Natural killer cell (primary cell): ENCODE measurements at regions not wholly inside any gene's neighbourhood (a gene's known extent, or its start where the extent isn't known, plus 50 kb on each side); places are given as distances from the start of the nearest gene placed in this dataset.
A peak's percentile ranks its signal among the peaks of the same experiment; 100 is the strongest.

Source experiments
- ATAC-seq, 3 donors: fragments of 150-1000 bp in 2 of 3; fragments of 200-7000 bp in 1 of 3; cut with Tn5 transposase; 1 replicate in 1 of 3; 2 replicates in 2 of 3; pipeline ENCODE4 v1.10.0; 2021; ENCODE audit warnings: mild to moderate bottlenecking in 2 of 3, moderate library complexity in 2 of 3
- DNase-seq, 2 donors: peaks; one replicate each; pipeline versions ENCODE4 v3.0.0 to v3.0.0-alpha.2; 2013 to 2021; ENCODE audit warnings: mixed read lengths in 1 of 2
- H3K27ac ChIP-seq: one replicate; pipeline ENCODE4 v1.5.1; 2013; ENCODE audit warnings: mild to moderate bottlenecking, low read length
- H3K27me3 ChIP-seq: one replicate; pipeline ENCODE4 v1.6.1; 2013; ENCODE audit warnings: low read length; ENCODE audit not compliant: control insufficient read depth, insufficient read depth
- H3K36me3 ChIP-seq: one replicate; pipeline ENCODE4 v1.6.1; 2013; ENCODE audit warnings: low read length; ENCODE audit not compliant: control insufficient read depth, insufficient read depth
- H3K4me1 ChIP-seq: one replicate; pipeline ENCODE4 v1.6.1; 2013; ENCODE audit warnings: low read length; ENCODE audit not compliant: control insufficient read depth, insufficient read depth
- H3K4me3 ChIP-seq: one replicate; pipeline ENCODE4 v1.5.1; 2013; ENCODE audit warnings: low read length
- H3K9me3 ChIP-seq: one replicate; pipeline ENCODE4 v1.6.1; 2013; ENCODE audit warnings: low read length; ENCODE audit not compliant: control insufficient read depth, insufficient read depth
- H3K27ac Mint-ChIP-seq, 2 donors: one replicate each; pipeline ENCODE4 v1.8.0; 2022; ENCODE audit warnings: mild to moderate bottlenecking in 2 of 2, mixed read lengths in 2 of 2, moderate library complexity in 1 of 2
- H3K27me3 Mint-ChIP-seq, 2 donors: one replicate each; pipeline ENCODE4 v1.8.0; 2022; ENCODE audit warnings: low read depth in 2 of 2, mixed read lengths in 2 of 2
- H3K36me3 Mint-ChIP-seq: one replicate; pipeline ENCODE4 v1.8.0; 2022; ENCODE audit warnings: mixed read lengths
- H3K4me1 Mint-ChIP-seq, 2 donors: one replicate each; pipeline ENCODE4 v1.8.0; 2022; ENCODE audit warnings: mixed read lengths in 2 of 2
- H3K4me3 Mint-ChIP-seq: one replicate; pipeline ENCODE4 v1.8.0; 2022; ENCODE audit warnings: mild to moderate bottlenecking, moderate library complexity, mixed read lengths
- H3K9me3 Mint-ChIP-seq, 2 donors: one replicate each; pipeline ENCODE4 v1.8.0; 2022; ENCODE audit warnings: mixed read lengths in 2 of 2
- WGBS: methylation state at CpG from one replicate; pipeline ENCODE4 v1.1.7; 2013; ENCODE audit warnings: missing lambda C conversion rate; ENCODE audit not compliant: insufficient coverage; 5-methylcytosine and 5-hydroxymethylcytosine counted together
- intact Hi-C: fragments of 100-400 bp; cut with micrococcal nuclease; formaldehyde crosslinking; loops from one replicate; pipeline ENCODE4 v1.14.2; 2022
- TF ChIP-seq, protein P1 (sequence below): fragments of 200-600 bp; IDR thresholded peaks from one replicate; pipeline ENCODE4 v1.8.0; 2022; ENCODE audit warnings: antibody characterized with exemption

GRCh38 chrX:66402165-66402564, 236.7 kb downstream of the EDA2R start:
- H3K27me3 Mint-ChIP-seq: peaks cover 8 to 52% of the 10 kb centered on the region in 2 donors
- no peaks in the 10 kb centered on the region for H3K9me3 Mint-ChIP-seq
- no peaks in the 10 kb centered on the region for H3K4me1 ChIP-seq
- H3K27ac Mint-ChIP-seq: no peak overlapping the region
- no peaks in the 10 kb centered on the region for H3K9me3 ChIP-seq
- TF ChIP-seq, protein P1, sequence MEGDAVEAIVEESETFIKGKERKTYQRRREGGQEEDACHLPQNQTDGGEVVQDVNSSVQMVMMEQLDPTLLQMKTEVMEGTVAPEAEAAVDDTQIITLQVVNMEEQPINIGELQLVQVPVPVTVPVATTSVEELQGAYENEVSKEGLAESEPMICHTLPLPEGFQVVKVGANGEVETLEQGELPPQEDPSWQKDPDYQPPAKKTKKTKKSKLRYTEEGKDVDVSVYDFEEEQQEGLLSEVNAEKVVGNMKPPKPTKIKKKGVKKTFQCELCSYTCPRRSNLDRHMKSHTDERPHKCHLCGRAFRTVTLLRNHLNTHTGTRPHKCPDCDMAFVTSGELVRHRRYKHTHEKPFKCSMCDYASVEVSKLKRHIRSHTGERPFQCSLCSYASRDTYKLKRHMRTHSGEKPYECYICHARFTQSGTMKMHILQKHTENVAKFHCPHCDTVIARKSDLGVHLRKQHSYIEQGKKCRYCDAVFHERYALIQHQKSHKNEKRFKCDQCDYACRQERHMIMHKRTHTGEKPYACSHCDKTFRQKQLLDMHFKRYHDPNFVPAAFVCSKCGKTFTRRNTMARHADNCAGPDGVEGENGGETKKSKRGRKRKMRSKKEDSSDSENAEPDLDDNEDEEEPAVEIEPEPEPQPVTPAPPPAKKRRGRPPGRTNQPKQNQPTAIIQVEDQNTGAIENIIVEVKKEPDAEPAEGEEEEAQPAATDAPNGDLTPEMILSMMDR: no peak
- no peak overlapping the region for H3K4me3 ChIP-seq
- no peaks in the 10 kb centered on the region for H3K27me3 ChIP-seq
- ATAC-seq (no peak), DNase-seq (no peak)
- H3K36me3 ChIP-seq: no peaks in the 10 kb centered on the region
- H3K4me3 Mint-ChIP-seq: no peak overlapping the region
- intact Hi-C loops: no loop called here
- peaks cover under 1% of the 10 kb centered on the region for H3K36me3 Mint-ChIP-seq
- no peak overlapping the region for H3K27ac ChIP-seq
- H3K4me1 Mint-ChIP-seq: no peaks in the 10 kb centered on the region

DNA sequence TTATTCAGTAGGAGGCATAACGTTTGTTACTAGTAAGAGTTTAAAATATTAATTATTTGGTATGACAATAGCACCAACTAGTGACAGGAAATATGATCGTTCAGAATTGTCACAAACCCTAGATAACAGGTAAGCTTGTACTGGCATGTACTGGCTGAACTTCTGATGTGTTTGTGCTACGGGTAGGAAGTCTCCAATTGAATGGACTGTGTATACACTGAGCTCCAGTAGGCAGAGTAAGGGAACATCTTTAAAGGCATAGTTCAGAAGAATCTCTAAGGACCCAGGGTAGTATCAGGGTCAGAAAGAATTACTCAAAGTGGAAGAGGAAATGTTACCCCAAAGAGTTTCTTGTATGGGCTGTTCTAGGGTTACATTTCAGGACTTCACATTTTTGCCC, 230.4 kb downstream of the EDA2R start:
- intact Hi-C loops: no loop called here

GRCh38 chrX:66410806-66411205, 228.1 kb downstream of the EDA2R start:
- Histone ChIP-seq H3K36me3 (no peaks in the 10 kb centered on the region), H3K27me3 (no peaks in the 10 kb centered on the region), H3K27ac (no peak overlapping the region), H3K4me3 (no peak overlapping the region), H3K4me1 (no peaks in the 10 kb centered on the region), H3K9me3 (no peaks in the 10 kb centered on the region)
- DNase-seq (no peak), ATAC-seq (no peak)
- Mint-ChIP-seq H3K4me3 (no peak overlapping the region), H3K36me3 (no peaks in the 10 kb centered on the region), H3K27ac (no peak overlapping the region), H3K27me3 (peaks cover 7 to 62% of the 10 kb centered on the region in 2 donors), H3K4me1 (peaks cover 0 to 5% of the 10 kb centered on the region in 2 donors), H3K9me3 (no peaks in the 10 kb centered on the region)
- WGBS: 86% methylated on average over 1 of the region's 1 CpG
- intact Hi-C loops: no loop called here
- TF ChIP-seq, protein P1: no peak

More for the DNA sequence above, 230.4 kb downstream of the EDA2R start:
- H3K9me3 Mint-ChIP-seq: no peaks in the 10 kb centered on the region
- no peaks in the 10 kb centered on the region for H3K36me3 ChIP-seq
- no peaks in the 10 kb centered on the region for H3K4me1 ChIP-seq
- peaks cover 15 to 58% of the 10 kb centered on the region in 2 donors for H3K27me3 Mint-ChIP-seq
- no peaks in the 10 kb centered on the region for H3K27me3 ChIP-seq
- ATAC-seq: peak in 2 of 3 donors; percentile 31 to 32
- DNase-seq: peak in 1 of 2 donors; percentile 38
- H3K27ac ChIP-seq: no peak overlapping the region
- no peaks in the 10 kb centered on the region for H3K36me3 Mint-ChIP-seq
- 37% methylated on average over 2 of the region's 3 CpGs for WGBS
- no peaks in the 10 kb centered on the region for H3K9me3 ChIP-seq
- H3K4me1 Mint-ChIP-seq: peaks cover 0 to 5% of the 10 kb centered on the region in 2 donors
- H3K27ac Mint-ChIP-seq: no peak overlapping the region
- TF ChIP-seq, protein P1: no peak
- H3K4me3 ChIP-seq: no peak overlapping the region
- H3K4me3 Mint-ChIP-seq: no peak overlapping the region
